Skeletal muscle tissue (tissue), 3 donors: ENCODE measurements at regions not wholly inside any gene's neighbourhood (a gene's known extent, or its start where the extent isn't known, plus 50 kb on each side); places are given as distances from the start of the nearest gene placed in this dataset.

Experiments used
- H3K27ac ChIP-seq: one replicate; pipeline ENCODE4 v1.7.0; 2013; ENCODE audit warnings: mild to moderate bottlenecking, low read depth, low read length, inconsistent platforms
- H3K27me3 ChIP-seq, 3 donors: one replicate each; pipeline ENCODE4 v1.7.0; 2013; ENCODE audit warnings: low read length in 3 of 3; ENCODE audit not compliant: control insufficient read depth in 3 of 3, insufficient read depth in 3 of 3
- H3K36me3 ChIP-seq, 3 donors: one replicate each; pipeline ENCODE4 v1.7.0; 2013; ENCODE audit warnings: low read length in 3 of 3; ENCODE audit not compliant: control insufficient read depth in 3 of 3, insufficient read depth in 3 of 3
- H3K4me1 ChIP-seq, 3 donors: one replicate each; pipeline ENCODE4 v1.7.0; 2013; ENCODE audit warnings: low read length in 3 of 3, mild to moderate bottlenecking in 3 of 3; ENCODE audit not compliant: control insufficient read depth in 3 of 3, insufficient read depth in 3 of 3
- H3K4me3 ChIP-seq, 3 donors: one replicate each; pipeline ENCODE4 v1.7.0; 2013; ENCODE audit warnings: low read length in 3 of 3
- H3K9ac ChIP-seq, 3 donors: one replicate each; pipeline ENCODE4 v1.7.0; 2013; ENCODE audit warnings: low read length in 3 of 3, mild to moderate bottlenecking in 3 of 3, moderate library complexity in 2 of 3, low read depth in 1 of 3
- H3K9me3 ChIP-seq, 3 donors: one replicate each; pipeline ENCODE4 v1.7.0; 2013; ENCODE audit warnings: low read length in 3 of 3; ENCODE audit not compliant: control insufficient read depth in 3 of 3
- donor health status: Osteomylitis.

DNA sequence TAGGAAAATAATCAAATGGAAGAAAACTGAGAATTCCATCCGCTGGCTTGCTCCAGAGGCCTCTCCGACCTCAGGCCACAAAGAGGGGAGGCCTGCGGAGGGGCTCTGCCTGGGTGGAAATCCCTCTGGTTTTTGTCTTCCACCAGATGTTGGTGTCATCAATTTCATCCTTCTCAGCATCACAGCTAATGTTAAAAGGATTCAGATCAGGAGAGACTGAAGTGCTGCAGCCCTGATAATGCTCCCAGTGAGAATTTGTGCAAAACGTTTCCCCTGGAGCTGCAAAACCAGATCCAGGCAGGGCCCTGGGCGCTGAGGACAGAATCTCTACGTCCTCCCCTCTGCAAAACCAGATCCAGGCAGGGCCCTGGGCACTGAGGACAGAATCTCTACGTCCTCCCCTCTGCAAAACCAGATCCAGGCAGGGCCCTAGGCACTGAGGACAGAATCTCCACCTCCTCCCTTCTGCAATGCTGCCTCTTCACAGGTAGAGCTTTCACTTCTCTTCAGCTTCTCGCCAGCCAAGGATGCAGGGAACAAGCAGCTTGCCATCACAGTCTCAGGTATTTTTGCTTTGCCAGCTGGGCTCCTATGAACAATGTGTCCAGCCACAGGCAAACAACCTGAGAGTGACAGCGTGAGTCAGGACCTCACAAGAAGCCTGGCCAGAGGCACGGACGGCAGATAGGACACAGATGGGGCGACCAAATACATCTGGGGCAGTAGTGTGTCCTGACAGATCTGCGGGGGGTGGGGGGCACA is 81.2 kb downstream of the TMEM18 start:
- Histone ChIP-seq H3K27me3 (peaks cover 0 to 12% (median 4%) of the 10 kb centered on the region in 3 donors), H3K27ac (no peak overlapping the region), H3K9ac (no peak overlapping the region), H3K4me1 (no peaks in the 10 kb centered on the region), H3K36me3 (no peaks in the 10 kb centered on the region), H3K4me3 (no peak overlapping the region), H3K9me3 (no peaks in the 10 kb centered on the region)

DNA sequence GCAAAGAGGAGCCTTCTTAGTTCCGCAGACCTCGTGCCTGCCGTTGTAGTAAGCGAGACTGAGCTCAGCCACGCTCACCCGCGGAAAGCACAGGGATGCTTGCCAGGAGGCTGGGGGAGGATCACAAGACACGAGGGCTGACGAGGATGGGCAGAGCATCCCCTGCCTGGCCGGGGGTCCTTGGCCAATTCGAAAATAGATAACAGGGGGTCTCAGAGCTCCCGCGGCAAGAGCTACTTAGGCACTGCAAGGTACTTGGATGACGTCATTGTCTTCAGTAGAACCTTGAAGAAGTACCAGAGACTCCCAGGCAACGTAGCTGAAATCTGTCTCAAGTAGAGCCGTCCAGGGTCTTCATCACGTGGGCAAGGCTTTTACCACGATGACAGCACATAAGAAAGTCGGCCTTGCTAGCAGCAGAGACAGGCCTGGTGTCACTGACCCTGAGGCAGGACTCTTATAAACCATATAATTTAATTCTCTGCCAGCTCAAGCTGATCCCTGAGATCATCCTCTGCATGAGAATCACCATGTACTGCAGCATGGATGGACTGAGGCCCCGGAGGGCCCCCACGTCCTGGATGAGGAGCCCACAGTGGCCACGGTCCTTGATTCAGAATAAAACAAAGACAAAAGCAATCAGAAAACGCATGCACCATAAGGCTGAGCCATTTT is 81.9 kb downstream of the TMEM18 start:
- Histone ChIP-seq H3K27me3 (peaks cover 0 to 8% (median 4%) of the 10 kb centered on the region in 3 donors), H3K9ac (no peak overlapping the region), H3K36me3 (no peaks in the 10 kb centered on the region), H3K27ac (no peak overlapping the region), H3K4me3 (no peak overlapping the region), H3K4me1 (no peaks in the 10 kb centered on the region), H3K9me3 (no peaks in the 10 kb centered on the region)

DNA sequence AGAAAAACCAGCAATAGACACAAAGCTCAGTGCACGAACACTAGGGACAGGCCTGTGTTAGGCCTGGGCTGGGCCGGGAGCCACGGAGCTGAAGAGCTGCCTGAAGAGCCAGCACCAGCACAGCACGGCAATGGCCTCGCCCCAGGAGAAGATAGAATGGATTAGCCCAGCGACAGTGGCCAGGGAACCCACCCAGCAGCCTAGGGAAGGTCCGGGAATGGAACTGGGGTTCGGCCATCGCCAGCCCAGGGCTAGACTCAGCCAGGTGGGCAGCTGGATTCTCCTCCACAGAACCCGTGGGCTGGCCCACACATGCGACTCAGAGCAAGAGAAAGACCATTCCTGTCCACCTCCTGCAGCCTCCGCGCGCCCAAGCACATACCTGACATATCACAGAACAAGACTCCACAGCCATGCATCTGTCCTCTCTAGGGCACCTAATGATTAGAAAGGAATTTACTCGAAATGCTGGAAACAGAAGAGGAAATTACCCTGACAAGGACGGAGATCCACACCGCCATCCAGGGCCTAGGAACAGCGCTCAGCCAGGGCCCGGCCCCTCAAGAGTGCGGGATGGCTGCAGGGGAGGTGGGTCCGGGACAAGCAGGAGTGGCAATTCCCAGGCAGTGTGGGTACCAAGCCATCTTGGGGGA is 82.8 kb downstream of the TMEM18 start:
- Histone ChIP-seq H3K4me1 (no peaks in the 10 kb centered on the region), H3K9ac (no peak overlapping the region), H3K9me3 (no peaks in the 10 kb centered on the region), H3K4me3 (no peak overlapping the region), H3K27ac (no peak overlapping the region), H3K36me3 (no peaks in the 10 kb centered on the region), H3K27me3 (peaks cover 0 to 8% (median 2%) of the 10 kb centered on the region in 3 donors)

DNA sequence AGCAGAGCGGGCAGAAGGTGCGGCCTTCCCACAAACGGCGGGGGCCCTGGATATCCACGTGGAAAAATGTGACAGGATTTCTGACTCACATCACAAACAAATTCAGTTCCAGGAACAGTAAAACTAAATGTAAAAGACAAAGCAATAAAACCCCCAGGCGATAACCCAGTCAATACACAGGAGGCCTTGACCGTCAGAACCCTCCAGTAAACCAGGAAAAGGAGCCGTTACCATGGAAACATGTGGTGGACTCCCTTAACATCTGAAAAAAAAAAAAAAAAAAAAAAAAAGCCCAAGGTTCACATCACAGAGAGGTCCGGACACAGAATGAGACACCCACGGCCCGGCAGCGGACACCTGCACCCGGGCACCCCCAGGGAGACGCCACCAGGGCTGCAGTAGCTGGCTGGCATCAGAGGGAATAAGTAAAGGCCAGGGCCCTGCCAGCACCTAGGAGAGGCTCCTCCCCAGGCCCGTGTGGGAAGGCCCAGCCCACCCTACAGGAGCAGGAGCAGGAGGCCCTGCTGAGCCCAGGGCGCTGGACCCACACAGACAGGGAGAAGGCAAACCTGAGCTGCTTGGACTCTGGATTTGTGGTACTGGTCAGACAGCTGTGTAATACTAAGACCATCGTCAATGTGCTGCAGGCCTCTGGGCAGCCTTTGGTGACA is 83.7 kb downstream of the TMEM18 start:
- Histone ChIP-seq H3K4me3 (no peak overlapping the region), H3K36me3 (no peaks in the 10 kb centered on the region), H3K9me3 (no peaks in the 10 kb centered on the region), H3K27me3 (peaks cover 0 to 8% (median 0%) of the 10 kb centered on the region in 3 donors), H3K9ac (no peak overlapping the region), H3K27ac (no peak overlapping the region), H3K4me1 (no peaks in the 10 kb centered on the region)

DNA sequence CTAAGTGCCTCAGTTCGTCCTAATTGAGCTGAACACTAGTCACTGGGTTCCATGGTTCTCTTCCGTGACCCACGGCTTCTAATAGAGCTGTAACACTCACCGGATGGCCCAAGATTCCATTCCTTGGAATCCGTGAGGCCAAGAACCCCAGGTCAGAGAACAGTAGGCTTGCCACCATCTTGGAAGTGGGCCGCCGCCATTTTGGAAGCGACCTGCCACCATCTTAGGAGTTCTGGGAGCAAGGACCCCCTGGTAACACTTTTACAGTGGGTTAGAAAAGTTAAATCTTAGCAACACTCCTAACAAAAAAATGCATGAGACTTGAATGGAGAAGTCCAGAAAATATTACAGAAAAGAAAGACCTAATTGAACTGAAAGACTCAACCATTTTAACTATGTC is 84.5 kb downstream of the TMEM18 start:
- Histone ChIP-seq H3K9ac (no peak overlapping the region), H3K36me3 (no peaks in the 10 kb centered on the region), H3K4me1 (no peaks in the 10 kb centered on the region), H3K4me3 (no peak overlapping the region), H3K9me3 (no peaks in the 10 kb centered on the region), H3K27ac (no peak overlapping the region), H3K27me3 (peaks cover 0 to 10% (median 0%) of the 10 kb centered on the region in 3 donors)

DNA sequence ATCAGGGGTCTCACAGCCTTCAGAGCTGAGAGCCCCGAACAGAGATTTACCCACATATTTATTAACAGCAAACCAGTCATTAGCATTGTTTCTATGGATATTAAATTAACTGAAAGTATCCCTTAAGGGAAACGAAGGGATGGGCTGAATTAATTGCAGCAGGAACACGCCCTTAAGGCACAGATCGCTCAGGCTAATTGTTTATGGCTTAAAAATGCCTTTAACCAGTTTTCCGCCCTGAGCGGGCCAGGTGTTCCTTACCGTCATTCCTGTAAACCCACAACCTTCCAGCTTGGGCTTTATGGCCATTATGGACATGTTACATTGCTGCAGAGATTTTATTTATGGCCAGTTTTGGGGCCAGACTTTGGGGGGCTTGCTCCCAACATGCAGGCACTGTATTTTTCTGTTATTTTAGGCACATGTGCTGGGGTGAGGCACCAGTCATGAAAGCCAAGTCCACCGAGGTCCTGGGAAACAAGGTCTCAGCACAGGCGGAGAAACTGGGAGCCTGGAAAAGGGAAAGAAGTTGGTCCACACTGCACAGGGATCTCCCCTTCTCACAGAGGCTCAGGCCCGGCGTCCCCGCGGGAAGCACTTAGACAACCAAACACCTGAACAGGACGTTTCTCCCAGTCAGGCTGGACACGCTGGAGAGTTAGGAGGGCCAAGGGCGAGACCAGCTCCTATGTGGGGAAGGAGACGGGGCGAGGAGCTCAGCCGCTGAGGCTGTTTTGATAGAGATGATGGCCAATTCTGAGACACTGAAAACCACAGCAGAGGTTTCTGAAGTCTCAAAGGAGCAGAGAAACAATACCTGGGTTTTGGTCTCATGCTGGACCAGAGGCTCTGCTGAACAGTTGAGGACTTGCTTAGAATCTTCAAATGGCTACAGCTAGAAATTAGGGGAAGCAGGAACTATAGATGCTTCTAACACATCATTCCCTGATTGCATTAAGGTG is 86.7 kb downstream of the TMEM18 start:
- H3K27me3 ChIP-seq = peaks cover 0 to 16% (median 3%) of the 10 kb centered on the region in 3 donors
- no peak overlapping the region for H3K9ac ChIP-seq
- H3K9me3 ChIP-seq = no peaks in the 10 kb centered on the region
- no peak overlapping the region for H3K4me3 ChIP-seq
- H3K27ac ChIP-seq = no peak overlapping the region
- H3K4me1 ChIP-seq = no peaks in the 10 kb centered on the region
- no peaks in the 10 kb centered on the region for H3K36me3 ChIP-seq

DNA sequence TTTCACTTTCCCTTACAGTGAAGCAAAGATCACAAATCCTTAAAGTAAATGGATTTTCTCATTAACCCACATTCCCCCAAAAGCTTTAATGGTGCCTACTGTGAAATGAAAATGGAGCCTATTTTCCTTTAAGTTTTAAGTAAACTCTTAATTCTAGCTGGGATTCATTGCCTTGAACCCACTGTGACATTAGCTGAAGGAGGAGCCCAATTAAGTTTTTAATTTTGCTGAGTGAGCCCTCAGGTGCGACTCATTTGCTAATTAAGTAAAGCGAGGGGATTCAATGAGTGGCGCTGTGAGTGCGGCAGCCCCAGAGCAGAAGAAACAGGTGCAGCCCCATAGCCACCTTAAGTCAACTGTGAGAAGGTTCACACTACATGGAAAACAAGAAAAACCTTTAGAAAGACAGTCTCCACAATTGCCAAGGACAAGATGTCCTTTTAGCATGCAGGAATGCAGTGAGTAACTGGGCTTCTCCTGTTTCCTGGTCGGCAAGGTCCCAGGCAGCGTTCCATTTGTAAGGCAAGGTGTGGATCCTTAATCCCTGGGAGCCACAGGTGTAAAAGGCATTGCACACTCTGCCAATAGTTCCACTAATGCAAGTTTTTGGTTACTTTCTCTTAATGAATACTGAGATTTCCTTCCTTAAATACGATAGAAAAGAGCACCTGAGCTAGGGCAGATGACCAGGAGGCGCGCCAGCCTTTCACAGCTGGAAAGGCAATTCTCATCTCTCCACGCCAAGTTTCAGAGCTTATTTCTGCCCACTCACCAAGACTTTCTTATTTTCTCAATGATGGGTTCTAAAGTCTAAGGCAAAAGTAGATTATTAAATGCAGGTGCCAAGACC is 87.7 kb downstream of the TMEM18 start:
- H3K27ac ChIP-seq = no peak overlapping the region
- peaks cover 0 to 16% (median 3%) of the 10 kb centered on the region in 3 donors for H3K27me3 ChIP-seq
- H3K9me3 ChIP-seq = no peaks in the 10 kb centered on the region
- H3K9ac ChIP-seq = no peak overlapping the region
- no peaks in the 10 kb centered on the region for H3K36me3 ChIP-seq
- H3K4me1 ChIP-seq = no peaks in the 10 kb centered on the region
- H3K4me3 ChIP-seq = no peak overlapping the region

DNA sequence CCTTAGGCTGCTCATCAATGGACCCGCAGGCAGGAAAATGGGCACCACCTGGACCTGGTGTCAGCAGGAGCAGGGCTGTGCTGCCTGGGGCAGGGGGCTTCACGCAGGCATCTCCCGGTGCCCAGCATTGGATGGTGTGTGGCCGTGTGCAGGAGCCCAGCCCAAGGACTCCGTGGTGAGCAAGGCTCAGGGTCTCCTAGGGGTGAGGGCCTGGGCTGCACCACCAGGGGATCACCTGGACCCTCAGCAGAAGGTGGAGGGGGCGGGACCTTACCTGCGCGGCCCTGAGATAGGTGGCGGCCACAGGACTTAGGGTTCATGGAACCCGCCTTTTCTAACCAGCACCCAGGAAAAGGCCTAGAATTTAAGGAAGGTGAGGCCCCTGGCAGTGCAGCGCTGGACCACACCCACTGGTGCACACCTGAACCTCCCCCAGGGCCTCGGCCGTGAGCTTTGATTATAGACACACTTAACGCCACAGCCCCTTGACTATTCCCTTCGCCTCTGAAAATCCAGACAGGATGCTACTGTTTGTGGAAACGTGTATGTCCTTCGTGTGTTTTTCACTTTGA is 89.0 kb downstream of the TMEM18 start:
- Histone ChIP-seq H3K27me3 (peaks cover 0 to 16% (median 3%) of the 10 kb centered on the region in 3 donors), H3K36me3 (no peaks in the 10 kb centered on the region), H3K4me1 (no peaks in the 10 kb centered on the region), H3K9ac (no peak overlapping the region), H3K9me3 (no peaks in the 10 kb centered on the region), H3K4me3 (no peak overlapping the region), H3K27ac (no peak overlapping the region)
